Parathyroid adenoma (tissue), 2 donors: ENCODE measurements at regions not wholly inside any gene's neighbourhood (a gene's known extent, or its start where the extent isn't known, plus 50 kb on each side); places are given as distances from the start of the nearest gene placed in this dataset.

Experiments used
- H2AFZ ChIP-seq: fragments of 300-600 bp; sonication (generic); one replicate; pipeline ENCODE4 v1.7.0; 2017; ENCODE audit warnings: antibody characterized with exemption, mild to moderate bottlenecking
- H3K27ac ChIP-seq: fragments of 300-600 bp; sonication (generic); one replicate; pipeline ENCODE4 v1.7.0; 2017
- H3K27me3 ChIP-seq: fragments of 300-600 bp; sonication (generic); one replicate; pipeline ENCODE4 v1.7.0; 2017; ENCODE audit warnings: low read length; ENCODE audit not compliant: control insufficient read depth, insufficient read depth
- H3K36me3 ChIP-seq: fragments of 300-600 bp; sonication (generic); one replicate; pipeline ENCODE4 v1.7.0; 2017; ENCODE audit warnings: low read length; ENCODE audit not compliant: control insufficient read depth, insufficient read depth
- H3K4me1 ChIP-seq: fragments of 300-600 bp; sonication (generic); one replicate; pipeline ENCODE4 v1.7.0; 2017; ENCODE audit warnings: control low read depth
- H3K4me2 ChIP-seq: fragments of 300-600 bp; sonication (generic); one replicate; pipeline ENCODE4 v1.7.0; 2017; ENCODE audit warnings: low read length
- H3K4me3 ChIP-seq: fragments of 300-600 bp; sonication (generic); one replicate; pipeline ENCODE4 v1.7.0; 2017; ENCODE audit warnings: low read depth, low read length
- H3K79me2 ChIP-seq: fragments of 300-600 bp; sonication (generic); one replicate; pipeline ENCODE4 v1.7.0; 2017; ENCODE audit warnings: control low read depth
- H3K9ac ChIP-seq: fragments of 300-600 bp; sonication (generic); one replicate; pipeline ENCODE4 v1.7.0; 2017; ENCODE audit warnings: mild to moderate bottlenecking
- H3K9me3 ChIP-seq: fragments of 300-600 bp; sonication (generic); one replicate; pipeline ENCODE4 v1.7.0; 2017; ENCODE audit warnings: low read length; ENCODE audit not compliant: control insufficient read depth
- TF ChIP-seq, protein P1 (sequence below): fragments of 300-600 bp; sonication (generic); IDR thresholded peaks from one replicate; pipeline ENCODE4 v1.7.0; 2017; ENCODE audit warnings: antibody characterized with exemption, mild to moderate bottlenecking
- donor health status: primary hyperparathyroidism.

DNA sequence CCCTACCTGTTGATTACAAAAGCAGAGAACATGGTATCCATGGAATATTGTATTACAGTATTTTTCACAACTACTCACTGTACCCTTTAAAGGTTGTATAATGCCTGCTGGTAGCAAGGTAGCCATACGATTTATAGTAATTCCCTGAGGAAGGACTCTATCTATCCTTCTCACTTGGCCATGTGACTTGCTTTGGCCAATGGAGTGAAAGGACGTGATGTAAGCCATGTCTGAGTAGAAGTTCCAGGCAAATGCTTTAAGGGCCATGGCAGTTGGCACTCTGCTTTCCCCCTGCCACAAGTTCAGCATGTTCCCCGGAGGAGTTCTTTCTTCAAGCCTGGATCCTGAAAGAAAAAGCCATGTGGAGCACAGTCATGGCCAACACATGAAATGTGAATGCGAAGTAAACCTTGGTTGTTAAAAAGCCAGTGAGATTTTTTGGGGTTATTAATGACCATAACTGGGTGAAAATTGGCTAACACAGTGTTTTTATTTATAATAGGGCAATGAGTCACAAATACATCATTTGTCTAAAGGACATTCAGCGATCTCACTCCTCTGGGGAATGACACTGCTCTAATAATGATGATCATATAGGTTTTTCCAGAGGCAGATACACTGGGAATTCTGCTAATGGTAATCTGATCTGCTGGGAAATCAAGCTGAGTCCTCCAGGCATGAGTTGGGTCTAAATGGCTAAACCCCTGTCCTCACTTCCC, 67.4 kb upstream of the SLC38A2 start:
- H3K4me1 ChIP-seq = peaks cover 6% of the 10 kb centered on the region
- no peak overlapping the region for H2AFZ ChIP-seq
- H3K27me3 ChIP-seq = no peaks in the 10 kb centered on the region
- H3K4me3 ChIP-seq = no peak overlapping the region
- no peak overlapping the region for H3K4me2 ChIP-seq
- no peaks in the 10 kb centered on the region for H3K36me3 ChIP-seq
- no peaks in the 10 kb centered on the region for H3K79me2 ChIP-seq
- TF ChIP-seq, protein P1, sequence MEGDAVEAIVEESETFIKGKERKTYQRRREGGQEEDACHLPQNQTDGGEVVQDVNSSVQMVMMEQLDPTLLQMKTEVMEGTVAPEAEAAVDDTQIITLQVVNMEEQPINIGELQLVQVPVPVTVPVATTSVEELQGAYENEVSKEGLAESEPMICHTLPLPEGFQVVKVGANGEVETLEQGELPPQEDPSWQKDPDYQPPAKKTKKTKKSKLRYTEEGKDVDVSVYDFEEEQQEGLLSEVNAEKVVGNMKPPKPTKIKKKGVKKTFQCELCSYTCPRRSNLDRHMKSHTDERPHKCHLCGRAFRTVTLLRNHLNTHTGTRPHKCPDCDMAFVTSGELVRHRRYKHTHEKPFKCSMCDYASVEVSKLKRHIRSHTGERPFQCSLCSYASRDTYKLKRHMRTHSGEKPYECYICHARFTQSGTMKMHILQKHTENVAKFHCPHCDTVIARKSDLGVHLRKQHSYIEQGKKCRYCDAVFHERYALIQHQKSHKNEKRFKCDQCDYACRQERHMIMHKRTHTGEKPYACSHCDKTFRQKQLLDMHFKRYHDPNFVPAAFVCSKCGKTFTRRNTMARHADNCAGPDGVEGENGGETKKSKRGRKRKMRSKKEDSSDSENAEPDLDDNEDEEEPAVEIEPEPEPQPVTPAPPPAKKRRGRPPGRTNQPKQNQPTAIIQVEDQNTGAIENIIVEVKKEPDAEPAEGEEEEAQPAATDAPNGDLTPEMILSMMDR = no peak
- no peak overlapping the region for H3K9ac ChIP-seq
- no peaks in the 10 kb centered on the region for H3K9me3 ChIP-seq
- H3K27ac ChIP-seq = no peak overlapping the region

DNA sequence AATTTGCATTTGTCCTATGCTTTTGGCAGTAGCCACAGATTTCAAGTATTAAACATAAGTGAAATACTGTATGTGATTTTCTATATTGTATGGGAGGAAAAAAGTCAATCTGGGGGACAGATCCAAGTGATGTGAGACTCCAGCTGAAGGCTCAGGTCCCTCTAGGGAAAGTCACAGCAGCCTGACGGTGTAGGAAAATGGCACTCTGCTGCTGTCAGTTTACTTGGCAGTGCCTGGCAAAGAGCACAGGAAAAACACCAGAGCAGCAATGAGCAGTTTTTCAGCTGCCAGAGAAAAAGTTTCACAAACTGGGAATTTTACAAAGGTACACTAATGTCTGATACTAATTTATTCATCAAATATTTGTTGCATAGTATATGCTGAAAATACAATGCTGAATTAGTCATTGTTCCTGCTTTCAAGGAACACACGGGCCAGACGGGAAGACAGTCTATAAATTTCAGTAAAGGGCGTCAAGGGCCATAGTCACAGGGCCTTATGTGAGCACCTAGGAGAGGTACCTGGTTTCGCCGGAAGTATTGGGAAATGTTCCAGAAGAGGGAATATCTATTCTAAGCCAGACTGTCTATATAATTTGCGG, 66.2 kb upstream of the SLC38A2 start:
- no peaks in the 10 kb centered on the region for H3K9me3 ChIP-seq
- no peak overlapping the region for H3K9ac ChIP-seq
- H2AFZ ChIP-seq = no peak overlapping the region
- H3K36me3 ChIP-seq = no peaks in the 10 kb centered on the region
- TF ChIP-seq, protein P1 = no peak
- H3K4me2 ChIP-seq = no peak overlapping the region
- peaks cover 6% of the 10 kb centered on the region for H3K4me1 ChIP-seq
- no peaks in the 10 kb centered on the region for H3K79me2 ChIP-seq
- H3K4me3 ChIP-seq = no peak overlapping the region
- no peak overlapping the region for H3K27ac ChIP-seq
- no peaks in the 10 kb centered on the region for H3K27me3 ChIP-seq

DNA sequence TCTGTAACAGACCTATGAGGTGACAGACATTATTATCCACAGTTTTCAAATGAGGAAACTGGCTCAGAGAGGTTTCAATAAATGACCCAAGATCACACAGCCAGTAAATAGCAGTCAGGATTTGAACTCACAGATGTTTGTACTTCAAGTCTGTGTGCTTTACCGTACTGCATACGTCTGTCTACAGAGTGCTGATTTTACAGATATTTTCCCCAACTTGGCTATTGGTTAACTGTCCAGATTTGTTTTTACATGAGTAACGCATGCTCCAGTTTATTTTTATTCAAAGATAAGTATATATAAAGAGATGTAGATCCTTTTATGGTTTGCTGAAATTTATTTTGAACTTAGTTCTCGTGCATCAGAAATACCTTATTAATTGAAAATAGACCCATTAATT, 65.7 kb upstream of the SLC38A2 start:
- Histone ChIP-seq H3K4me1 (peaks cover 6% of the 10 kb centered on the region), H2AFZ (no peak overlapping the region), H3K79me2 (no peaks in the 10 kb centered on the region), H3K9ac (no peak overlapping the region), H3K27me3 (no peaks in the 10 kb centered on the region), H3K4me2 (no peak overlapping the region), H3K27ac (no peak overlapping the region), H3K36me3 (no peaks in the 10 kb centered on the region), H3K9me3 (no peaks in the 10 kb centered on the region), H3K4me3 (no peak overlapping the region)
- TF ChIP-seq, protein P1 = no peak

DNA sequence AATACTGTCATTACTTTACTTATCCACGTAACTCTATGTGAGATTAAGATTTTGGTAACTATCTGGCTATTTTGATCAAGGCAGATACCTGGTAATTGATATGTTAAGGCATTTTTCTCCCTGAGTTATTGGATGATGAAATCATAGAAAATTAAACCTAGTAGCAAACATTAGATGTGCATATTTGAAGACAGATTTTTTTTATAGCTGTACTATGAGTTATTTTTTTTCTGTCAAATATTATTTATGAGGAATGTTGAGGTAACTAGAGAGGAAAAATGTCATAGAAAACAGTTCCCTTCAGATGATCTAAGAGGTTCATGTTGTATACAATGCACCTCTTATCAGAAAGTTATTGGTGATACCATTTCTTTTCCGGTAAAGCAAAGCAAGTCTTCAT, 64.9 kb upstream of the SLC38A2 start:
- Histone ChIP-seq H3K4me1 (peaks cover 6% of the 10 kb centered on the region), H3K27me3 (no peaks in the 10 kb centered on the region), H2AFZ (peak overlapping the region; percentile 6), H3K9ac (no peak overlapping the region), H3K9me3 (no peaks in the 10 kb centered on the region), H3K79me2 (no peaks in the 10 kb centered on the region), H3K4me3 (no peak overlapping the region), H3K27ac (no peak overlapping the region), H3K36me3 (no peaks in the 10 kb centered on the region), H3K4me2 (no peak overlapping the region)
- TF ChIP-seq, protein P1 = no peak

DNA sequence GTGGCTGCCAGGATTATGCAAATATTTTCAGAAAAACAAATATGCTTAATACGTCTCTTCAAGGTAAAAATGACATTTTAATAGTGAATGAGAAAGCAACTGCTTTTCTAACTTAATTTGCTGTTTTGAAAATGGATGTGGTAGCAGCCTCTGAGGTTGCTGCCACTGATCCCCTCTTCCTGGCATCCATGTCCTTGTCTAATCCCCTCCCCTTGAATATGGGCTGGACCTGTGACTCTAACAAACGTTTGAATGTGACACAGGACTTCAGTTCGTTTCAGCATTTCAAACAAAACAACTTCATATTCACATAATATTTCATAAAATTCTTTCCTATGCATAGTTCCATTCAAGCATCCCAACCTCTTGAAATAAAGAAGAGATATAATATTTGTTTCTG, 64.2 kb upstream of the SLC38A2 start:
- no peaks in the 10 kb centered on the region for H3K9me3 ChIP-seq
- no peak overlapping the region for H3K4me2 ChIP-seq
- no peaks in the 10 kb centered on the region for H3K27me3 ChIP-seq
- no peak overlapping the region for H3K9ac ChIP-seq
- H2AFZ ChIP-seq = no peak overlapping the region
- no peak overlapping the region for H3K27ac ChIP-seq
- H3K79me2 ChIP-seq = no peaks in the 10 kb centered on the region
- no peaks in the 10 kb centered on the region for H3K36me3 ChIP-seq
- no peak overlapping the region for H3K4me3 ChIP-seq
- TF ChIP-seq, protein P1 = no peak
- peaks cover 6% of the 10 kb centered on the region for H3K4me1 ChIP-seq
